ENCODE measurements at regions not wholly inside any gene's neighbourhood (a gene's known extent, or its start where the extent isn't known, plus 50 kb on each side); places are given as distances from the start of the nearest gene placed in this dataset.

GRCh38 chr4:125016892-125017299 is 297.9 kb upstream of the FAT4 start:
- TF ChIP-seq POLR2A (IDR thresholded peaks at IDR 0.05): no peak
- TF ChIP-seq CTCF (IDR thresholded peaks at IDR 0.05): no peak

Measured in testis (tissue), 2 donors.